NOMO-1 treated with dmso at 0.1 percent for 144 hours (cell line): ENCODE measurements at regions not wholly inside any gene's neighbourhood (a gene's known extent, or its start where the extent isn't known, plus 50 kb on each side); places are given as distances from the start of the nearest gene placed in this dataset.
A peak's percentile ranks its signal among the peaks of the same experiment; 100 is the strongest.
"Not testable (repeated sequence)": the region's sequence is repeated elsewhere in the genome, so short reads cannot be mapped to it uniquely, and the experiment has no call there.

ENCODE experiments used
- DNase-seq: peaks from one replicate; lab custom pipeline; 2025; ENCODE audit not compliant: unreplicated experiment; lab: John Stamatoyannopoulos, UW

- DNase-seq, result no peak
Observed at GRCh38 chr3:150248116-150248887, 159.8 kb upstream of the TSC22D2 start.

DNA sequence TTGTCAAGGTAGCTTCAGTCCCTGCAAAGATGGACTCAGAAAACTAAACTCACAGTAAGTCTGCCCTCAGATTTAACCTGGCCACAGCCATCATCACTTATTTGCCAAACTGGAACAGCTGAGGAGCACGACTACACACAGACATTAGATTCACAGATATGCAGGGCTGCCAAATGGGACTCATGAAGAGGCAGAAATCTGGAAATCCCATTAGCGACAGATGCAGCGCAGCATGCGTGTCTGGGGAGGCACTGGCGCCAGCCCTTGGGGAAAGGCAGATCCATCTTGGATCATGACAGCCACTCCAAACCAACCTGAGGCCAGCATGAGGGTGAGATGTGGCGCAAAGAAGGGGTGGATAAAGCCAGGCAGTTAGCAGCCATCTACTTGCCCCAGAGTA lies 160.7 kb upstream of the TSC22D2 start:
- DNase-seq, result no peak

GRCh38 chr3:150243466-150243865 lies 164.6 kb upstream of the TSC22D2 start:
- DNase-seq, result no peak

DNA sequence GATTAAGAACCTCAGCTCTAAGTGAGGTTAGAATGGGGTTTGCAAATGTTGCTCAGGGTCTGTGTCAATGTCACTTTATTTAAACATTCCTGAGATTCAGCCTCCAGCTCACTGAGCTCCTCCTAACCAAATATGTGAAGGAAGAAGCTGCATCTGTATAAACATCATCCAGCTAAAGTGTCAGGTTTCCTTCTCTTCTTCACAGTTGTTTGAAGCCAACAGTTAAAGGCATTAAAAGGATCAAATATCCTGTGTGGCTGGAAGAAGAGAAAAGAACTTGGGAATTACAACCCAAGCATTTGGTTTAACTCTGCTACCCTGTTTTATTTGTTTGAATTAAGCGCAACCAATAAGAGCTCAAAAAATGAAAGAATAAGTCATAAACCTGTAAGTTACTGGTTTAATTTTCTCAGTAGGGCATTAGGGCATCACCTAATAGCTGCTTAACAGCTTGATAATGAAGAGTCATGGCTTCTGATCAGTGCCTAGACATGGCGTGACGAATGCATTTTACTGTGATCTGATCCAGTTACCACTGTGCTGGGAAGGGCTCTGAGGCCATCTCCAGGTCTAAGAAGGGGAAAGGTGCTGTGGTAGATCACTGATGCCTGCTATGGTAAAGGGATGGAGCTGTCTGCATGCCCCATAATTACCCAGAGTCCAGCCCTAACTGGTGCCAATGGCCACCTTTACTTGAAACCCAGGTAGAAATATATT lies 165.7 kb upstream of the TSC22D2 start:
- DNase-seq, result no peak

- DNase-seq, result no peak
Observed at GRCh38 chr3:150240891-150241290, 167.2 kb upstream of the TSC22D2 start.

GRCh38 chr3:150239766-150240165 lies 168.3 kb upstream of the TSC22D2 start:
- DNase-seq, result no peak

DNA sequence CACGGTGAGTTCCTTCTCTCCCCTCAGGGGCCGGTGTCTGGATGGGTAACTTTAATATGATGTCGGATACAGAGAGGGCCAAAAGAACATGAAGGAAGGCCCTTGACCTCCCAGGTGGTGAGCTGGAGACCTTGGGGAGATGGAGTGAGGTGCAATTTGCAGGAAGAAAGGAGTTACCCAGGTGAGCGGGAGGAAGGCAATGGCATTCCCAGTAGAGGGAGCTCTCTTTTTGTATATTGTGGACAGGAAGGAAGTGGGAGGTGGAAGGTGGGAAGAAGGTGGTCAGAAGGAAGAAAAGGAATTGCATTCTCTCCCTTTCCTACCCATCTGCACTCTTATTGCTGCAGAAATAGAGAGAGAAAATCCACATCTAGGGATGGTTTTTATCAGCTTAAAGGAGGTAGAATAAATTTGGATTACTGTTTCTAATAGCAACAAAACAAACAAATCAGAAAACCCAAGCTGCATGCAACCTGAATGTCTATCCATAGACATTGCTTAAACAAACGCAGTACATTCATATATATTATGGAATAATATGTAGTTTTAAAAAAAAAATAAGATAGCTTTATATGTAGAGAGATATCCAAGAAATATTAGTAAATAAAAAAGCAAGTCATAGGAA lies 169.0 kb upstream of the TSC22D2 start:
- DNase-seq, result no peak

DNA sequence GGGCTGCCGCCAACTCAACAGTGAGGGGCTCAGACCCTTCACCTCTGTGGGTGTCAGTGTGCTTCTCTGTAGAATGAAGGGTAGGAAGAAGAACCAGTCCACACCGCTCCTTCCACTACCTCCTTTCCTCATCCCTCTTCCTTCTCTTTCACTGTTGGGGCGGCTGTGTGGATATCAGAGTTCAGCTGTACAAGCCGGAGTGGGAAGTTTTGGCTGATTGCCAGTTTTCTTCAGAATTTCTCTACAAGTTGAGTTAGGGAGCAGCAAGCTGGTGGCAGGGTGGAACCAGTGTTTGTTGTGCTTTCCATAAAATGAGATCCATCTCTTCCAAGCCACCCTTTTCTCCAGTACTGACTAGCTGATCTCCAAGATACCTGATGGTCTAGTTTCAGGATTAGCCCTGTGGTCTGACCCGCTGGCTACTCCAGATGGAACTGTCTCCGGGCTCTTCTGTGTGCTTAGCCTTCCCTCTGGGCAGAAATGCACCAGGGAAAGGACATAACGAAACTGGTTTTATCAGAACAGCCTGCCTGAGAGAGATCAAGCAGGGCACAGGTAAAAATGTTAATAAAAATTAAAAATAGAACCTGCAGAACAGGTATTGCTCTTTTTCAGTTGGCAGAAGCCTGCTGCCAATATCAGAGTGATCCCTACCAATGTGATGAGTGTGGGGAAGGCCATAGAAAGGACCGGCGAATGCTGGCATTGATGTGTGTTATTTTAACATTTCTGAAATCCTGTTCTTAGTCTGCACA lies 169.9 kb upstream of the TSC22D2 start:
- DNase-seq, result no peak

DNA sequence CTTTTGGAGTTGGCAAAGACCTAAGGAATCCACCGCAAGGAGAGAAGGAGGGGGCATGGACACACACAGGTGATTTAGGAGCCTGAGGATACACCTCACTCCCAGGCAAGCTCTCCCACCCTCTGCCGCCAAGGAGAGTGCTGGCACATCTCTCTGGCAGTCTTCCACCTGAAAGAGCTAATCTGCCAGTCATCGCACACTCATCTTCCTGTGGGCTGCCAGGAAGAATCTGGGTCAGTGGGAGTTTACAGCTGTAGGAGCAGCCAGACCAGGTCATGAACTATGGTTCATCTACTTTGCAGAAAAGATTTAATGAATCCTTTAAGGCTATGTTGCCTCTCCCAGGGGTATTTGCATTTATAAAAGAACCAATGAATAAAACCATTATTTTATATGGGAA lies 170.6 kb upstream of the TSC22D2 start:
- no peak for DNase-seq

DNA sequence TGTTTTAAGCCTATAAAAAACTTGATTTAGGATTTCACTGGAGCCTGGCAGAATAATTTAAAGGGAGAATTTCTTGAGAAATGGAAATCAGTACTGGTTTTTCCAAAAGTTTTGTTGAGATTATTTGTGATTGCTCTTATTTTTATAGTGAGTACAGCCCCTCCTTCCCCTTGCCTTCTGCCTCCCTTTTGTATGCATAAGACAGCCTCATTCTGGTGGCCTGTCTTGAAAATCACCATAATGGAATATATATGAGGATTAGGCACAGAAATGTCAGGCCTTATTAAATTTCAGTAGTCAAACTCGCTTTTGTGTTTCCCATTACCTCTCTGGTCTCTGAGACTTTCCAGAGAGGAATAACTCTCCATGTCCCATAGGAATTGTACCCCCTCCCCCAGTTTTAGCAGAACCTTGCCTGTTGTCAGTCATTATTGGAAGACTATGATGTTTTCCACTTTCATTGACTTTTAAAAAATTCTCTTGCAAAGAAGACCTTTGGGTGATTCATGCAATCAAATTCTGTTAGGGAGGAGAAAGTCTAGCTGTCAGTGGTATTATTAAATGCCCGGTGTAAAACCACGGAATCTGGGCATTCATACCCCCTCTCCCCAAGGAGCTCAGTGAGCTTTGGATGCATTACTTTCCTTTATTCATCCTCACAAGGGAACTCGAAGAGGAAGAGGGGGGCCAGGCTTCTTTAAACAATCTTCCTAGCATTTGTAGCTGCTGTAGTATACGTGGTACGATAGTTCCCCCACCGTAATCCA lies 171.6 kb upstream of the TSC22D2 start:
- no peak for DNase-seq

DNA sequence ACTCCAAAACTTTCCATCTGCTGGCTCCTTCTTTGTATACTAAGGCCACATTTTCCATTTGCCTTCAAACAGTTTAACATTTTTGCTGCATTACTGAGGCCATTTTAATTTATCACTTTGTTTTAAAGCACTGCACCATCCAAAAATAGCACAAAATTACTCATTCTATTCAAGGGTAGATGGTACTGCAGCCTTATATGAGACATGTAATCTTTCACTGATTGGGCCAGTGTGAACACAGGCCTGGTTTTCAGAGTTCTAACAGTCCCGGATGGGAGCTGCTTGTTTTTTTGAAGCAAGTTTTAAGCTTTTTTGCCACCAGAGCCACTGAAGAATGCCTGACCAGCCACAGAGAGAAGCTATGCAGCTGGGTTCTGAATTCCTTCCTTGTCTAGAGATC lies 172.3 kb upstream of the TSC22D2 start:
- DNase-seq, result no peak

- DNase-seq, result no peak
Observed at GRCh38 chr3:150232992-150233451, 175.1 kb upstream of the TSC22D2 start.

DNA sequence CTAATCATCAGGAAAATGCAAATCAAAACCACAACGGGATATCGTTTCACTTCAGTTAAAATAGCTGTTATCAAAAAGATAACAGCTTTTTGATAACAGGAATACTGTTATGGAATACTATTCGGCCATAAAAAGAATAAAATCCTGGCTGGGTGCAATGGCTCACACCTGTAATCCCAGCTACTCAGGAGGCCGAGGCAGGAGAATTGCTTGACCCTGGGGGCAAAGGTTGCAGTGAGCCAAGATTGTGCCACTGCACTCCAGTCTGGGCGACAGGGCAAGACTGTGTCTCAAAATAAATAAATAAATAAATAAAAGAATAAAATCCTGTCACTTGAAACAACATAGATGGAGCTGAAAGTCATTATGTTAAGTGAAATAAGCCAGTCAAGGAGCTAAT lies 178.1 kb upstream of the TSC22D2 start:
- no peak for DNase-seq

DNA sequence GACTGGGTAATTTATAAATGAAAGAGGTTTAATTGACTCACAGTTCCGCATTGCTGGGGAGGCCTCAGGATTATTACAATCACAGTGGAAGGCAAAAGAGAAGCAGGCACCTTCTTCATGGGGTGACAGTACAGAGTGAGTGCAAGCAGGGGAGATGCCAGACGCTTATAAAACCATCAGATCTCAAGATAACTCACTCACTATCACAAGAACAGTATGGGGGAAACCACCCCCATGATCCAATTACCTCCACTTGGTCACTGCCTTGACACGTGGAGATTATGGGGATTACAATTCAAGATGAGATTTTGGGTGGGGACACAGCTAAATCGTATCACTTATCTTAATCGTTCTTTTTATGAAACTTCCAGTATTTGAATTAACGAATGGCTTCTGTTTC lies 179.5 kb upstream of the TSC22D2 start:
- not testable (repeated sequence) for DNase-seq

- DNase-seq, result peak; percentile 34
Observed at GRCh38 chr3:150227839-150228238, 180.3 kb upstream of the TSC22D2 start.

GRCh38 chr3:150225986-150226385 lies 182.1 kb upstream of the TSC22D2 start:
- DNase-seq, result no peak

DNA sequence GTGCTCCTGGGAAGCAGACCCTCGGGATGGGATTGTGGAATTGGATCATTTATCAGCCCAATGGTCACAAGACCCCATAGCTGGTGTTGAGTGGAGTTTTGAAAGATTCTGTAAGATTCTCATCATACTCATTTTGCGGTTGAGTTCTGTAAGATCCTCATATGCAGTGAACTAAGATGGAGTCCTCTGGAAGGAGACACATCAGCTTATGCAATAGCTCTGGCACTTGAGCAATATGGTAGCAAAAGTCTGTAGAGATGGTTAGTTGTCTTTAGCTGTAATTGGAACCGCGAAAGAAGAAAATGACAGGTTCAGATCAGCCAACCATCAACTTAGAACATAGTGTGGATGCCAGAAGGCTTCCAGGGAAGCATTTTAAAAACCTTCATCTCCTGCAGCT lies 184.5 kb upstream of the TSC22D2 start:
- peak; percentile 28 for DNase-seq

DNA sequence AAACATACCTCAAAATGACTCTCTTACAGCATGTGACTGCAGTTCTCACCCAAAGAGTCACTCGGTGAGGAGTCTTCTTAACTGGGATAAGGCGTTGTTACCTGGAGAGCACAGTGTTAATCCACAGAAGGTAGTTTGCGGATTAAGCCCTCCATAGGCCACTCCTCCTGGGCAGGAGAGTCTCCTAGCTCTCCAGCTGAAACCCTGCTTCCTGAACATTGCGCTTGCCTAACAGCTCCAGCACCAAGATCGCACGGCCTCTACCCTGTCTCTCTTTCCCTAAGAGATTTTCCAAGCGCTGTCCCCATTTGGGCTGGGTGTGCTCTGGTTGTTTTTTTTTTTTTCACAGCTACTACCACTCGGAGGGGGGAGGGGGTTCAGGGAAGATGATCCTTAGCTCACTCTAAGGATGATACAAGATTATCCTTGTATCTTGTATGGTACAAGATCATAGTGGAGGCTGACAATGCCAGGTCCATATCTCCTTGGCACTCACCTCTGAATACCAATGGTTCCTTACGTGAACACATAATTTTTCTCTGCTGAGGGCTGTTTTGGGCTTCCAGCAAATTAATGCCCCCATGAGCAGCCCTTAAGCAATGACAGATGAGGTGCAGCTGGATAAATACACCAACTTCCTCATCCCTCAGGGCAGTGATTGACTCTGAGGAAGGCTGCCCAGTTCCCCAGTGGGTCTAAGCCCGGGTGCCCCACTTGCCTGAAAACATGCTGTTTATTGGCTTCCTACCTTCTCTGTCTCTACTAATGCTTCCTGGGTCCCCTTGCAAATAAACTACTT lies 185.2 kb upstream of the TSC22D2 start:
- peak; percentile 62 for DNase-seq

- DNase-seq, result peak; percentile 2
Observed at GRCh38 chr3:150221904-150222523, 186.1 kb upstream of the TSC22D2 start.
